ENCODE measurements at regions not wholly inside any gene's neighbourhood (a gene's known extent, or its start where the extent isn't known, plus 50 kb on each side); places are given as distances from the start of the nearest gene placed in this dataset.

GRCh38 chr20:4607287-4607713 lies 79.0 kb upstream of the PRNP start (continued):
- TF ChIP-seq, protein P1, sequence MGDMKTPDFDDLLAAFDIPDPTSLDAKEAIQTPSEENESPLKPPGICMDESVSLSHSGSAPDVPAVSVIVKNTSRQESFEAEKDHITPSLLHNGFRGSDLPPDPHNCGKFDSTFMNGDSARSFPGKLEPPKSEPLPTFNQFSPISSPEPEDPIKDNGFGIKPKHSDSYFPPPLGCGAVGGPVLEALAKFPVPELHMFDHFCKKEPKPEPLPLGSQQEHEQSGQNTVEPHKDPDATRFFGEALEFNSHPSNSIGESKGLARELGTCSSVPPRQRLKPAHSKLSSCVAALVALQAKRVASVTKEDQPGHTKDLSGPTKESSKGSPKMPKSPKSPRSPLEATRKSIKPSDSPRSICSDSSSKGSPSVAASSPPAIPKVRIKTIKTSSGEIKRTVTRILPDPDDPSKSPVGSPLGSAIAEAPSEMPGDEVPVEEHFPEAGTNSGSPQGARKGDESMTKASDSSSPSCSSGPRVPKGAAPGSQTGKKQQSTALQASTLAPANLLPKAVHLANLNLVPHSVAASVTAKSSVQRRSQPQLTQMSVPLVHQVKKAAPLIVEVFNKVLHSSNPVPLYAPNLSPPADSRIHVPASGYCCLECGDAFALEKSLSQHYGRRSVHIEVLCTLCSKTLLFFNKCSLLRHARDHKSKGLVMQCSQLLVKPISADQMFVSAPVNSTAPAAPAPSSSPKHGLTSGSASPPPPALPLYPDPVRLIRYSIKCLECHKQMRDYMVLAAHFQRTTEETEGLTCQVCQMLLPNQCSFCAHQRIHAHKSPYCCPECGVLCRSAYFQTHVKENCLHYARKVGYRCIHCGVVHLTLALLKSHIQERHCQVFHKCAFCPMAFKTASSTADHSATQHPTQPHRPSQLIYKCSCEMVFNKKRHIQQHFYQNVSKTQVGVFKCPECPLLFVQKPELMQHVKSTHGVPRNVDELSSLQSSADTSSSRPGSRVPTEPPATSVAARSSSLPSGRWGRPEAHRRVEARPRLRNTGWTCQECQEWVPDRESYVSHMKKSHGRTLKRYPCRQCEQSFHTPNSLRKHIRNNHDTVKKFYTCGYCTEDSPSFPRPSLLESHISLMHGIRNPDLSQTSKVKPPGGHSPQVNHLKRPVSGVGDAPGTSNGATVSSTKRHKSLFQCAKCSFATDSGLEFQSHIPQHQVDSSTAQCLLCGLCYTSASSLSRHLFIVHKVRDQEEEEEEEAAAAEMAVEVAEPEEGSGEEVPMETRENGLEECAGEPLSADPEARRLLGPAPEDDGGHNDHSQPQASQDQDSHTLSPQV (IDR thresholded peaks at IDR 0.05): 0 out of 2 replicates have a peak, but pooled peaks have one; percentile 4
- no peak for TF ChIP-seq ZNF24 (IDR thresholded peaks at IDR 0.05)
- peak; percentile 94 for TF ChIP-seq SMC3 (IDR thresholded peaks at IDR 0.05; ENCODE audit: borderline replicate concordance, low read length)
- peak; percentile 38; the same call in 1 of the 2 replicates for TF ChIP-seq IKZF1 (conservative IDR thresholded peaks at IDR 0.05)
- TF ChIP-seq, protein P2, sequence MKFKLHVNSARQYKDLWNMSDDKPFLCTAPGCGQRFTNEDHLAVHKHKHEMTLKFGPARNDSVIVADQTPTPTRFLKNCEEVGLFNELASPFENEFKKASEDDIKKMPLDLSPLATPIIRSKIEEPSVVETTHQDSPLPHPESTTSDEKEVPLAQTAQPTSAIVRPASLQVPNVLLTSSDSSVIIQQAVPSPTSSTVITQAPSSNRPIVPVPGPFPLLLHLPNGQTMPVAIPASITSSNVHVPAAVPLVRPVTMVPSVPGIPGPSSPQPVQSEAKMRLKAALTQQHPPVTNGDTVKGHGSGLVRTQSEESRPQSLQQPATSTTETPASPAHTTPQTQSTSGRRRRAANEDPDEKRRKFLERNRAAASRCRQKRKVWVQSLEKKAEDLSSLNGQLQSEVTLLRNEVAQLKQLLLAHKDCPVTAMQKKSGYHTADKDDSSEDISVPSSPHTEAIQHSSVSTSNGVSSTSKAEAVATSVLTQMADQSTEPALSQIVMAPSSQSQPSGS (IDR thresholded peaks at IDR 0.05; ENCODE audit: low read length): no peak
- no peak for TF ChIP-seq HCFC1 (IDR thresholded peaks at IDR 0.05; ENCODE audit: low read length)
- no peak for TF ChIP-seq SIN3A (IDR thresholded peaks at IDR 0.05; ENCODE audit: low read depth, low read length)
- no peak for TF ChIP-seq HDAC2 (IDR thresholded peaks at IDR 0.05)
- TF ChIP-seq ATF7 (IDR thresholded peaks at IDR 0.05; ENCODE audit: low read depth): no peak; the same call in 1 of the 2 replicates
- TF ChIP-seq POU2F2 (IDR thresholded peaks at IDR 0.05; ENCODE audit: borderline replicate concordance, low read depth, low read length): peak; percentile 52; the same call in 1 of the 3 replicates
- TF ChIP-seq NBN (IDR thresholded peaks at IDR 0.05): 0 out of 2 replicates have a peak, but pooled peaks have one; percentile 42
- 0 out of 2 replicates have a peak, but pooled peaks have one; percentile 70 for TF ChIP-seq STAT1 (conservative IDR thresholded peaks at IDR 0.05)
- TF ChIP-seq FOXM1 (IDR thresholded peaks at IDR 0.05; ENCODE audit: low read depth, low read length): 0 out of 2 replicates have a peak, but pooled peaks have one; percentile 30
- TF ChIP-seq BRCA1 (IDR thresholded peaks at IDR 0.05; ENCODE audit: low read depth, low read length): no peak
- TF ChIP-seq, protein P3, sequence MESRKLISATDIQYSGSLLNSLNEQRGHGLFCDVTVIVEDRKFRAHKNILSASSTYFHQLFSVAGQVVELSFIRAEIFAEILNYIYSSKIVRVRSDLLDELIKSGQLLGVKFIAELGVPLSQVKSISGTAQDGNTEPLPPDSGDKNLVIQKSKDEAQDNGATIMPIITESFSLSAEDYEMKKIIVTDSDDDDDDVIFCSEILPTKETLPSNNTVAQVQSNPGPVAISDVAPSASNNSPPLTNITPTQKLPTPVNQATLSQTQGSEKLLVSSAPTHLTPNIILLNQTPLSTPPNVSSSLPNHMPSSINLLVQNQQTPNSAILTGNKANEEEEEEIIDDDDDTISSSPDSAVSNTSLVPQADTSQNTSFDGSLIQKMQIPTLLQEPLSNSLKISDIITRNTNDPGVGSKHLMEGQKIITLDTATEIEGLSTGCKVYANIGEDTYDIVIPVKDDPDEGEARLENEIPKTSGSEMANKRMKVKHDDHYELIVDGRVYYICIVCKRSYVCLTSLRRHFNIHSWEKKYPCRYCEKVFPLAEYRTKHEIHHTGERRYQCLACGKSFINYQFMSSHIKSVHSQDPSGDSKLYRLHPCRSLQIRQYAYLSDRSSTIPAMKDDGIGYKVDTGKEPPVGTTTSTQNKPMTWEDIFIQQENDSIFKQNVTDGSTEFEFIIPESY (IDR thresholded peaks at IDR 0.05): no peak
- TF ChIP-seq ATF3 (IDR thresholded peaks at IDR 0.05; ENCODE audit: borderline replicate concordance, extremely low read depth, low read depth, low read length): no peak
- TF ChIP-seq NKRF (conservative IDR thresholded peaks at IDR 0.05): no peak
- TF ChIP-seq YY1 (IDR thresholded peaks at IDR 0.05; ENCODE audit: low read depth, low read length): peak; percentile 71
- TF ChIP-seq MLLT1 (IDR thresholded peaks at IDR 0.05): 0 out of 2 replicates have a peak, but pooled peaks have one; percentile 47
- peak in 1 of 2 experiments; percentile 19; a peak in 1 of 4 replicates for TF ChIP-seq IKZF2 (IDR thresholded peaks at IDR 0.05)
- no peak for TF ChIP-seq POLR2A (IDR thresholded peaks at IDR 0.05; ENCODE audit: low read depth, low read length)

All from GM12878 (cell line).